CD4-positive, alpha-beta T cell treated with Interleukin-4 for 4 hours (primary cell): ENCODE measurements at regions not wholly inside any gene's neighbourhood (a gene's known extent, or its start where the extent isn't known, plus 50 kb on each side); places are given as distances from the start of the nearest gene placed in this dataset.
"Not testable (repeated sequence)": the region's sequence is repeated elsewhere in the genome, so short reads cannot be mapped to it uniquely, and the experiment has no call there.

ENCODE experiments used
- DNase-seq: peaks from one replicate; pipeline ENCODE4 v3.0.0-alpha.2; 2020

DNA sequence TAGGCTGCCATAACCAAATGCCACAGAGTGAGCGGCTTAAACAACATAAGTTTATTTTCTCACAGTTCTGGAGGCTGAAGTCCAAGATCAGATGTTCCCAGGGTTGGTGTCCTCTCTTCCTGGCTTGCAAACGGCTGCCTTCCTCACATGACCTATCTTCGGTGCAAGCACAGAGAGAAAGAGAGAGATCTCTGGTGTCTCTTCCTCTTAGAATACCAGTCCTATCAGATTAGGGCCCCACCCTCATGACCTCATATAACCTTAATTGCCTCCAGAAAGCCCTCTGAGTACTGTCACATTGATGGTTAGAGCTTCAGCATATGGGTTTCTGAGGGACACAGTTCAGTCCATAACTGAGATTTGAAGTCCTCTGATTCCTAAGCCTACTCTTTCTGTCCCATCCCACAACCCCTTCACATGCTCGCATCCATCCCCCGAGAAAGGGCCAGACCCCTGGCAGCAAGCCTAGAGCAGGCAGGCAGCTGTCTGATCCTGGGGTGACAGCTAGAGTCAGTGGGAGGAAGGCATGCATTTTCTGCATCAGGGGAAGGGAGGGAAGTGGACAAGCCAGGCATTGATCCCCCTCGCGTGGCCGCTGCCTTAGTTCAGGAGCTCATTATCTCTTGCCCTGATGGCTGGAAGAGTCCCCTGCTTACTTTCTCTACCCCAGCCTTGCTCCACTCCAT lies 114.1 kb downstream of the FAR1 start:
- no peak for DNase-seq

GRCh38 chr11:13784441-13784840 lies 116.0 kb downstream of the FAR1 start:
- DNase-seq, result no peak

DNA sequence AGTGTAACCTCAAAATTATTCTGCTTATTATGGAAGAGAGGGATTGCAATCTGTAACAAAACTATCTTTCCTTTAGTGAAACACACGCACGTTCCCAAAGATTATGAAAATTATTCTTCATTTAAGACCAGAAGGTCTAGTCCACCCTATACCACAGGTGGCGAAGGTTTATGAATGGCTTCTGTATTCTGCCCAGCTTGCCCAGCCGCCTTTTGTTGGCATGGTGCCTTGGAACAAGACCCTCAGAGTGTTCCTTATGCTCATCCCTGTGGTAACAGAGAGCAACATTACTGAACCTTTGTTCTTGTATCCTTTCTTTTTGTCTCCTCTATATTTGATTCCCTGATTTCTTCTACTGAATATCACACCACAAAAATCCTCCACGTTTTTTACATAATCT lies 116.4 kb downstream of the FAR1 start:
- no peak for DNase-seq

DNA sequence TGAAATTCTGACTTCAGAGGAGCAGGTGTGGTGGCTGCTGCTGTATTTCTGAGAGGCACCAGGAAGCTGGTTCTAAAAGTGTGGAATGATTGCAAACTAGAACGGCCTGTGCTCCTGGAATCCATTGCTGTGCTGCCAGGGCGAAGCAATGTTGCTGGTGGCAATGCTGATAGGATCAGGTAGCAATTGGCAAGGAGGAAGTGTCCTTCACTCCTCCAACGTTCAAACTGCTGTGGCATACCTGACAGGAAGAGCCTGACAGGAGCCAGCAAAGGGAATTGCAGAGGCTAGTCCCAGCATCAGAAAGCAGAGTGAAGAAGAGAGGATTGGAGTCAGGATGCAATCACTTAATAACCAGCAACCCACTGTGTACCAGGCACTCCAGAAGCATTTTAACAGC lies 118.2 kb downstream of the FAR1 start:
- no peak for DNase-seq

GRCh38 chr11:13797616-13798015 lies 129.1 kb downstream of the FAR1 start:
- not testable (repeated sequence) for DNase-seq

- DNase-seq, result no peak
These were observed 132.4 kb downstream of the FAR1 start for GRCh38 chr11:13800901-13801300.

DNA sequence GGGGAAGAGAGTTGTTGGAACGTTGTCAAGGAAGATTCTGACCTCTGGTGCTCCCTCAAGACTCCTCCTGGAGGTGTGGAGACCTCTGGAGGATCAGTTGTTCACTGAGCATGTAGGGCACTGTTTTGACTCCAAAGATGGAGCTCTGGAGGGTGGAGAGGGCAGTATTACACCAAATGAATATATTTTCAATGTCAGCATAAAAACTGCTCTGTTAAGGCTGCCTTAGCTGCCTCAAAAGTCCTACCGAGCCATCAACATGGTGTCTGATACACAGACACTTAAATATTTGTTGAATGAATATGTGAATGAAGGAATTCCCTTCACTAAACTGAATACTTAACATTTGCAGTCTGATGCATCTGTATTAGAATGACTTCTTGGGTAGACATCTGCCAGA lies 144.2 kb upstream of the SPON1 start:
- DNase-seq, result no peak

- DNase-seq, result no peak
These were observed 135.8 kb upstream of the SPON1 start for GRCh38 chr11:13826505-13827278.

GRCh38 chr11:13831696-13832095 lies 130.8 kb upstream of the SPON1 start:
- DNase-seq, result no peak

DNA sequence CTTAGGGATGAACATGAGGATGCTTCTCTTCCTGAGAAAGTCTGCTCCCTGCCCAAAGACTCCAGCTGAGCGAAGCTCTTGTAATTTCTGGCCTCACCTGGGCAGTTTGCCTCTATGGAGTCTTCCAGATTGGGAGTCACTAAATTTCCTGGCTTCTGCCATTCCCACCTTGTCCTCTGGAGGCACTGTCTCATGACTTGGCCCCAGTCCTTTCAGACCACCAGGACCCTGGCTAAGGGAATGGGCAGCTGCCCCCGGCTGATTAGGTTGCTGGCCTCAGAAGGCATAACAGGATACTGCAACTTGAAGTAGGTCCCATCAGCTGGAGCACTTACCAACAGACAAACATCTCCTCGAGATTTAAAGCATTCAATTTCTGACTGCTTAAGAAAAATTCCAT lies 128.1 kb upstream of the SPON1 start:
- no peak for DNase-seq

GRCh38 chr11:13836666-13837065 lies 125.9 kb upstream of the SPON1 start:
- no peak for DNase-seq

GRCh38 chr11:13837286-13837685 lies 125.2 kb upstream of the SPON1 start:
- no peak for DNase-seq

DNA sequence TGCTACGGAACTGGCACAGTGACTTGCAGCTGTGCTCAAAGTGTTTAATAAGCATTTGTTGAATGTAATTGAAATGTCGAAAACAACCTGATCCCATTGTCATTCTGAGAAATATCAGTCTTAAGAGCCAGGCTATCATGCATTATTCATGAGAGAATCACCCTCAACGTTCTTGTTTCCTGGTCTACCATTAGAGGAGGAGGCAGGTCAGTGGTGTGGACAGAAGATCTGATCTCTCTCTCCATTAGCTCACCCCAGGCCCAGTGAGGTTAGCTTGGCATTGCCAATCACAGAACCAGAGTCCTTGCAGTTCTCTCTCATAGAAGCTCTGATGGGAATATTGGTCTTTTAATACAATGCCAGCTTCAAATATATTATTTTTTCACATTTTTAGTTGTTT lies 121.1 kb upstream of the SPON1 start:
- DNase-seq, result no peak

GRCh38 chr11:13848031-13848430 lies 114.5 kb upstream of the SPON1 start:
- DNase-seq, result no peak

DNA sequence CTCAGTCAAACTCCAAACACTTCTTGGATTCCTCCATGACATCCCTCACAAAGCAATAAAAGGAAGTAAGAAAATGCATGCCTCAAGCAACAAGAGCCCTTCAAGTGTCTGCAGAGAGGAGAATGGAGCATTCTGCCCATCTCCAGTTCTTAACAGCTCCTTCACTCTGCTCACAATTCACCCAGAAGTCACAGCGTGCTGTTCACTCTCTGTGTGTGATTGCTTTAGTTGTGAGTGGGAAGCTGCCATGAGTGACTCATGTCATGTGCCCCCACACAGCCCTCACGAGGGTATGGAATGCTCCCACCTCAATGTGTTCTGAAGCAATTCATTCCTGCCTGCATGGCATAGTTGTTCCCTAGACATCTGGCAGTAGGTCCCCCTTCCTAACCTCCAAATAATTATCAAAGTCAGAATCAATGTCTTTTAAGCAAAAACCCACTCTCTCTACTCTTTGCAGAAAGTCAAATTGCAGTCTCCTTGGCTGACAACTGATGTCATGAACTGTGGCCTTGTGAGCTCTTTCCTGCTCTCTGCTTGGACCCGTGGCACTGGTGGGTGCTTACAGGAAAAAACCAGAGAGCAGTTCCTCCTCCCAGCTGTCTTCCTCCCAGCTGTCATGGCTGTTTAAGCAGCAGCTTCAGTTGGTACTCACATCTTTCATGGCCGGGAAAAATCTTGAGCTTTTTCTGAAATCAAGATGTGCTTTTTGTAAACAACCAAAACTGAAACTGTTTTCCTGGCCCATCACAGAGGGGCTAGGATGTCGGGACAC lies 112.1 kb upstream of the SPON1 start:
- DNase-seq, result no peak

GRCh38 chr11:13851691-13852090 lies 110.8 kb upstream of the SPON1 start:
- DNase-seq, result no peak

GRCh38 chr11:13852481-13852880 lies 110.0 kb upstream of the SPON1 start:
- no peak for DNase-seq

DNA sequence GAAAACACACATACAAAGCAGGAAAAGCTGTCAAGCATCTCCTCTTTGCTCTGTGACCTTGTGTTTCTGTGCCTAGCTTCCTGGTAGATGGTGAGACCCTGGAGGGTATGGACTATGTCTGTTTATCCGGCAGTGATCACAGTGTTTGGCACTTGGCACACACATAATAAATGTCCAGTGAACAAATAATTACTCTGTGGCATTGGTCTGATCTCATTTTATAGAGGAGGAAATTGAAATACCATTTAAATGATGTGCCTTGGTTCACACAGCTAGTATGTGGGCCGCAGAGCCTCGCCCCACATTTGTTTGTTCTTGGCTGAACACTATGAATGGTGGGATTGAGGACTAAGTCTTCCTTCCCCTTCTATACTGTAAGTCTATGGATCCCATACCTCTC lies 104.7 kb upstream of the SPON1 start:
- no peak for DNase-seq

DNA sequence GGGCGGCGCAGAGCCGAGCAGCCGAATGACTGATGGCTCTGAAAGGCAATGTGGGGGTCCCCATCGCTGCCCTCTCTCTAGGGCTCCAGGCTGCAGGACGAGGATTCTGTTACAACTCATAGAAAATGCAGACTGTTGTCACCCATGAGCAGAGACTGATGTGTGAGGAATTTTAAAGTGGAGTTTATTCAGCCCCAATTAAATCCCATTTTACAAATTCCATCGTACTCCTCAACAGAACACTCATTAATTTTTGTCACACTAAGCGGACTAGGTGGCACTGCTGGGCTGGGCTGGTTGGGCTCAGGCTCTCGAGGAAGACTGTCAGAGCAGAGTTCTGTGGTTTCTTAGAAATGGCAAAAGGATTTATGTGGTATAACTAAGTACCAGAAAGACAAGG lies 102.6 kb upstream of the SPON1 start:
- peak; percentile 19 for DNase-seq

GRCh38 chr11:13861411-13861810 lies 101.1 kb upstream of the SPON1 start:
- no peak for DNase-seq

GRCh38 chr11:13862845-13863392 lies 99.6 kb upstream of the SPON1 start:
- DNase-seq, result no peak

- peak; percentile 80 for DNase-seq
These were observed 93.7 kb upstream of the SPON1 start for GRCh38 chr11:13868710-13869397.

- no peak for DNase-seq
These were observed 93.1 kb upstream of the SPON1 start for GRCh38 chr11:13869398-13869886.
